ENCODE measurements at regions not wholly inside any gene's neighbourhood (a gene's known extent, or its start where the extent isn't known, plus 50 kb on each side); places are given as distances from the start of the nearest gene placed in this dataset.

- Histone ChIP-seq H3K27me3 (ENCODE audit: insufficient read depth, low read depth, low read length) (no peaks in the 10 kb centered on the region), H3K79me2 (replicated peaks; ENCODE audit: insufficient read depth, low read length) (no peaks in the 10 kb centered on the region), H4K20me1 (ENCODE audit: insufficient read depth) (no peaks in the 10 kb centered on the region), H3K9me3 (ENCODE audit: low read length) (no peaks in the 10 kb centered on the region), H3K36me3 (ENCODE audit: insufficient read depth, low read length) (no peaks in the 10 kb centered on the region), H3K9me2 (ENCODE audit: insufficient read depth, low read length) (no peaks in the 10 kb centered on the region), H3K9ac (ENCODE audit: low read length) (no peak overlapping the region), H3F3A (ENCODE audit: insufficient read depth, low read length, poor library complexity, severe bottlenecking) (no peaks in the 10 kb centered on the region), H3K27ac (ENCODE audit: low read length) (no peak overlapping the region), H3K4me2 (ENCODE audit: low read length) (no peak overlapping the region), H3K4me3 (ENCODE audit: low read length) (no peak overlapping the region), H2AFZ (ENCODE audit: low read depth, low read length) (no peak overlapping the region)
- TF ChIP-seq RAD21 (conservative IDR thresholded peaks at IDR 0.05) (no peak), SMC3 (conservative IDR thresholded peaks at IDR 0.05; ENCODE audit: poor library complexity) (no peak), EZH2 (IDR thresholded peaks at IDR 0.05; ENCODE audit: borderline replicate concordance, insufficient read depth, low read length, poor library complexity, severe bottlenecking) (no peak), MXI1 (conservative IDR thresholded peaks at IDR 0.05; ENCODE audit: poor library complexity, severe bottlenecking) (no peak), POLR2AphosphoS5 (IDR thresholded peaks at IDR 0.05) (no peak), TAF1 (IDR thresholded peaks at IDR 0.05; ENCODE audit: low read depth) (no peak), EP300 (conservative IDR thresholded peaks at IDR 0.05; ENCODE audit: poor library complexity, severe bottlenecking) (no peak), REST (IDR thresholded peaks at IDR 0.05; ENCODE audit: borderline replicate concordance) (no peak), CTCF (IDR thresholded peaks at IDR 0.05; ENCODE audit: poor library complexity, severe bottlenecking) (no peak)
Measured at GRCh38 chr2:30396436-30397232, 50.4 kb upstream of the LCLAT1 start.
